ENCODE measurements at regions not wholly inside any gene's neighbourhood (a gene's known extent, or its start where the extent isn't known, plus 50 kb on each side); places are given as distances from the start of the nearest gene placed in this dataset.

GRCh38 chr3:135834465-135834864, 131.1 kb upstream of the PPP2R3A start:
- TF ChIP-seq, protein P1, sequence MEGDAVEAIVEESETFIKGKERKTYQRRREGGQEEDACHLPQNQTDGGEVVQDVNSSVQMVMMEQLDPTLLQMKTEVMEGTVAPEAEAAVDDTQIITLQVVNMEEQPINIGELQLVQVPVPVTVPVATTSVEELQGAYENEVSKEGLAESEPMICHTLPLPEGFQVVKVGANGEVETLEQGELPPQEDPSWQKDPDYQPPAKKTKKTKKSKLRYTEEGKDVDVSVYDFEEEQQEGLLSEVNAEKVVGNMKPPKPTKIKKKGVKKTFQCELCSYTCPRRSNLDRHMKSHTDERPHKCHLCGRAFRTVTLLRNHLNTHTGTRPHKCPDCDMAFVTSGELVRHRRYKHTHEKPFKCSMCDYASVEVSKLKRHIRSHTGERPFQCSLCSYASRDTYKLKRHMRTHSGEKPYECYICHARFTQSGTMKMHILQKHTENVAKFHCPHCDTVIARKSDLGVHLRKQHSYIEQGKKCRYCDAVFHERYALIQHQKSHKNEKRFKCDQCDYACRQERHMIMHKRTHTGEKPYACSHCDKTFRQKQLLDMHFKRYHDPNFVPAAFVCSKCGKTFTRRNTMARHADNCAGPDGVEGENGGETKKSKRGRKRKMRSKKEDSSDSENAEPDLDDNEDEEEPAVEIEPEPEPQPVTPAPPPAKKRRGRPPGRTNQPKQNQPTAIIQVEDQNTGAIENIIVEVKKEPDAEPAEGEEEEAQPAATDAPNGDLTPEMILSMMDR (IDR thresholded peaks at IDR 0.05; ENCODE audit: low read depth, low read length, missing input control) = no peak
- TF ChIP-seq FOXA1 (IDR thresholded peaks at IDR 0.05) (no peak), TAF1 (conservative IDR thresholded peaks at IDR 0.05) (no peak), GABPA (IDR thresholded peaks at IDR 0.05 in 1 of 2, conservative IDR thresholded peaks at IDR 0.05 in 1 of 2) (no peak), EGR1 (IDR thresholded peaks at IDR 0.05; ENCODE audit: low read depth in 2 of 2) (no peak), RAD21 (IDR thresholded peaks at IDR 0.05) (no peak)
- TF ChIP-seq, protein P2, sequence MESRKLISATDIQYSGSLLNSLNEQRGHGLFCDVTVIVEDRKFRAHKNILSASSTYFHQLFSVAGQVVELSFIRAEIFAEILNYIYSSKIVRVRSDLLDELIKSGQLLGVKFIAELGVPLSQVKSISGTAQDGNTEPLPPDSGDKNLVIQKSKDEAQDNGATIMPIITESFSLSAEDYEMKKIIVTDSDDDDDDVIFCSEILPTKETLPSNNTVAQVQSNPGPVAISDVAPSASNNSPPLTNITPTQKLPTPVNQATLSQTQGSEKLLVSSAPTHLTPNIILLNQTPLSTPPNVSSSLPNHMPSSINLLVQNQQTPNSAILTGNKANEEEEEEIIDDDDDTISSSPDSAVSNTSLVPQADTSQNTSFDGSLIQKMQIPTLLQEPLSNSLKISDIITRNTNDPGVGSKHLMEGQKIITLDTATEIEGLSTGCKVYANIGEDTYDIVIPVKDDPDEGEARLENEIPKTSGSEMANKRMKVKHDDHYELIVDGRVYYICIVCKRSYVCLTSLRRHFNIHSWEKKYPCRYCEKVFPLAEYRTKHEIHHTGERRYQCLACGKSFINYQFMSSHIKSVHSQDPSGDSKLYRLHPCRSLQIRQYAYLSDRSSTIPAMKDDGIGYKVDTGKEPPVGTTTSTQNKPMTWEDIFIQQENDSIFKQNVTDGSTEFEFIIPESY (IDR thresholded peaks at IDR 0.05) = no peak

Measured in liver (tissue), 3 donors.